ENCODE measurements at regions not wholly inside any gene's neighbourhood (a gene's known extent, or its start where the extent isn't known, plus 50 kb on each side); places are given as distances from the start of the nearest gene placed in this dataset.
"Not testable (repeated sequence)": the region's sequence is repeated elsewhere in the genome, so short reads cannot be mapped to it uniquely, and the experiment has no call there.

GRCh38 chr9:81351166-81351565 is 338.2 kb downstream of the TLE1 start:
- DNase-seq (ENCODE audit: low read depth) = no peak

- no peak for DNase-seq (ENCODE audit: low read depth)
These were observed 345.0 kb downstream of the TLE1 start for GRCh38 chr9:81344366-81344765.

- DNase-seq (ENCODE audit: low read depth) = no peak
These were observed 353.4 kb downstream of the TLE1 start for GRCh38 chr9:81335879-81336421.

GRCh38 chr9:81321551-81321950 is 367.8 kb downstream of the TLE1 start:
- DNase-seq (ENCODE audit: low read depth) = no peak

- DNase-seq (ENCODE audit: low read depth) = no peak
These were observed 368.4 kb downstream of the TLE1 start for GRCh38 chr9:81320909-81321482.

- DNase-seq (ENCODE audit: low read depth) = no peak
These were observed 370.8 kb downstream of the TLE1 start for GRCh38 chr9:81318571-81318970.

GRCh38 chr9:81317939-81318338 is 371.4 kb downstream of the TLE1 start:
- DNase-seq (ENCODE audit: low read depth) = no peak

- DNase-seq (ENCODE audit: low read depth) = no peak
These were observed 372.1 kb downstream of the TLE1 start for GRCh38 chr9:81317223-81317622.

- no peak for DNase-seq (ENCODE audit: low read depth)
These were observed 374.9 kb downstream of the TLE1 start for GRCh38 chr9:81314490-81314889.

GRCh38 chr9:81313877-81314276 is 375.5 kb downstream of the TLE1 start:
- no peak for DNase-seq (ENCODE audit: low read depth)

- no peak for DNase-seq (ENCODE audit: low read depth)
These were observed 377.0 kb downstream of the TLE1 start for GRCh38 chr9:81312346-81312745.

GRCh38 chr9:81308404-81308803 is 380.9 kb downstream of the TLE1 start:
- no peak for DNase-seq (ENCODE audit: low read depth)

GRCh38 chr9:81307791-81308190 is 381.6 kb downstream of the TLE1 start:
- not testable (repeated sequence) for DNase-seq (ENCODE audit: low read depth)

- no peak for DNase-seq (ENCODE audit: low read depth)
These were observed 383.7 kb downstream of the TLE1 start for GRCh38 chr9:81305561-81306182.

GRCh38 chr9:81303658-81304057 is 385.7 kb downstream of the TLE1 start:
- no peak for DNase-seq (ENCODE audit: low read depth)

GRCh38 chr9:81293651-81294050 is 395.7 kb downstream of the TLE1 start:
- DNase-seq (ENCODE audit: low read depth) = no peak

GRCh38 chr9:81292056-81292805 is 397.1 kb downstream of the TLE1 start:
- no peak for DNase-seq (ENCODE audit: low read depth)

GRCh38 chr9:81289622-81290021 is 399.7 kb downstream of the TLE1 start:
- no peak for DNase-seq (ENCODE audit: low read depth)

GRCh38 chr9:81268048-81268447 is 421.3 kb downstream of the TLE1 start:
- no peak for DNase-seq (ENCODE audit: low read depth)

GRCh38 chr9:81266674-81267073 is 422.7 kb downstream of the TLE1 start:
- no peak for DNase-seq (ENCODE audit: low read depth)

GRCh38 chr9:81266086-81266485 is 423.3 kb downstream of the TLE1 start:
- no peak for DNase-seq (ENCODE audit: low read depth)

- no peak for DNase-seq (ENCODE audit: low read depth)
These were observed 424.8 kb downstream of the TLE1 start for GRCh38 chr9:81264516-81264915.

- no peak for DNase-seq (ENCODE audit: low read depth)
These were observed 429.5 kb downstream of the TLE1 start for GRCh38 chr9:81259896-81260295.

Measured in stimulated activated CD8-positive, alpha-beta memory T cell treated with anti-CD3 and anti-CD28 coated beads, Interleukin-12 subunit alpha, Interleukin-12 subunit beta, amount 100 ng/mL, for 4 hours (primary cell).